COR-L47 (cell line): ENCODE measurements at regions not wholly inside any gene's neighbourhood (a gene's known extent, or its start where the extent isn't known, plus 50 kb on each side); places are given as distances from the start of the nearest gene placed in this dataset.
"Not testable (repeated sequence)": the region's sequence is repeated elsewhere in the genome, so short reads cannot be mapped to it uniquely, and the experiment has no call there.

Source experiments
- DNase-seq: peaks from one replicate; lab custom pipeline; 2025; lab: John Stamatoyannopoulos, UW

DNA sequence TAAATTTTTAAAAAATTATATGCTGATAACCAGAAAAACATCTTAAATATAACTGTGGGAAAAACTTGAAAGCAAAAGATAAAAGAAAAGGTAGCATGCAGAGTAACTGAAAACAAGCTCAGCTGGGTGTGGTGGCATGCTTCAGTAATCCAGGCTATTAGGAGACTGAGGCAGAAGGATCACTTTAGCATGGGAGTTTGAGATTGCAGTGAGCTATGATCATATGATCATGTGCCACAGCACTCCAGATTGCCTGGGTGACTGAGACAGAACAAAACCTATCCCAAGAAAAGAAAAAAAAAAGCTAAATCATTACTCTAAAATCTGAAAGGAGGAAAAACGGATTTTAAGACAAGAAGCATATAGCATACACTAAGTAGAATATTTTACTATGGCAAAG is 1624.0 kb downstream of the AMY1C start:
- DNase-seq = no peak

DNA sequence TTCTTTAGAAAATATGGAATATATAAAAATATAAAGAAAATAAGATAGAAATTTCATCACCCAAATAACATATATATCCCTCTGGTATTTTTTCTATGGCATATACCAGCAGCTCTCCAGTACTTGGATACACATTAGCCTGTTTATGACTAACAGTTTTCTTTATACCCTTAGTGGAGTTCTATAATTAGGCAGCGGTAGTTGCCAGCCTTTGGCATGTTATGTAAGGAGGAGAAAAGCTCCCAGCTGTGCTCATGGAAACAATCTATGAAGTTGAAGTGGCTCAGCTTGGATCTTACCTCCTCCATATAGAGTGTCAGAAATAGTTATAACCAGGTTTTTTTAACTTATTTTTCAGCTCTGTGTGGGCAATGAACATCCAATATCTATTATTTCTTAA is 1636.8 kb downstream of the AMY1C start:
- DNase-seq = peak; percentile 12

GRCh38 chr1:105396001-105396400 is 1646.3 kb downstream of the AMY1C start:
- no peak for DNase-seq

GRCh38 chr1:105398909-105399308 is 1649.2 kb downstream of the AMY1C start:
- no peak for DNase-seq

DNA sequence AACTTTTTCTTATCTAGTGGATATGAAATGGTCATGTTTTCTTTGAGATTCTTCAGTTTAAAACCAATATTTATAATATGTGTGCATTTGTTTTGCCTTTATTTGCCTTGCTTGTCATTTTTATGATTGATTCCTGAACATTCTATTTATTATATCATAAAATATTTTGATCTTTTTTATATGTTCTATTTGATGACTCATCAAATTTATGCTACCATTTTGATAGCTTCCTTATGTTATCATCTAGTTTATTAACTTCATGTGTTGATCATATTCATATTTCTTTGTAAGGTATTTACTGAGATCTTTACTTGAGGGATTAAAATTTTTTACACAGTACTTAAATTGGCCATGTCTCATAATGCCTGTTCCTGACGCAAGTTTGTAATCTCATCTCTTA is 1650.0 kb downstream of the AMY1C start:
- DNase-seq = no peak

DNA sequence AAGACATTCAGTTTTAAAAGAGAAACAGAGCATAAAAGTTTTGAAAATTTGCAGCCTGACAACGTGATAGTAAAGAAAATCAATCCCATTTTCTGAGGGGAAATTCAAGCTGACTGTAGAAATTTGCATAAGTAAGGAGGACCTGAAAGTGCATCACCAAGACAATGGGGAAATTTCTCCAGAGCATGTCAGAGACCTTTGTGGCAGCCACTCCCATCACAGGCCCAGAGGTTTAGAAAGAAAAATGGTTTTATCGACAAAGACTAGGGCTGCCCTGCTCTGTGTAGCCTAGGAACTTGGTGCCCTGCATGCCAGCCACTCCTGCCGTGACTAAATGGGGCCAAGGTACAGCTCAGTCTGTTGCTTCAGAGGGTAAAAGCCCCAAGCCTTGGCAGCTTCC is 1640.2 kb upstream of the PRMT6 start:
- no peak for DNase-seq

- no peak for DNase-seq
These were observed 1637.4 kb upstream of the PRMT6 start for GRCh38 chr1:105419030-105419429.

- DNase-seq = no peak
These were observed 1628.9 kb upstream of the PRMT6 start for GRCh38 chr1:105427543-105427942.

DNA sequence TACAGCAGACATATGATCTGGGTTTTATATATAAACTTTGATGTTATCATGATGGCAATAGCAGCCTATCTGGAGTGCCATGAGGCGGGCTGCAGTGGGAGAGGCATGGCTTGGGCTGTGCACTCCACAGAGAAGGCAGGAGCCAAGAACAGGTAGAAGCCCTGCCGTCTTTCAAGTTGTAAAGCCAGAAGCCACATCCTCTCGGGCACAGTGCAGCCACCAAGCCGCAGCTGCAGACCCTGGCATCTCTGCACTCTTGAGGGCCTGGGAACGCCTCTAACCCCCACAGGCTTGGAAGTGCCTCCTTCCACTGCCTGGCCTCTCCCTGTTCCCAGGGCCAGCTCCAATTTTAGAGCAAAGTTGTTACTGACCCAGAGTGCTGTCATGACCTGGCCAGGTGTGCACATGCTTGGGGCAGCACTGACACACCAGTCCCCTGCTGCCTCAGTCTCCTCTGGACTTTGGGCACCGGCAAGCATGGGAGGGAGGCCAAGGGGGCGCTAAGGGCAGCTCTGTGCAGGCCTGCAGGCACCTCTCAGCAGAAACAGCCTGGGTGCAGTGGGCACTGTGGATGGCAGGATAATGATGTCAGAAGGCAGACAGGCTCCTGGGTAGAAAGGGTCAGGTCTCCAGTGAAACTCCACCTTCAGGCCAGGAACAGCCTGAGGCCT is 1619.8 kb upstream of the PRMT6 start:
- DNase-seq = no peak

DNA sequence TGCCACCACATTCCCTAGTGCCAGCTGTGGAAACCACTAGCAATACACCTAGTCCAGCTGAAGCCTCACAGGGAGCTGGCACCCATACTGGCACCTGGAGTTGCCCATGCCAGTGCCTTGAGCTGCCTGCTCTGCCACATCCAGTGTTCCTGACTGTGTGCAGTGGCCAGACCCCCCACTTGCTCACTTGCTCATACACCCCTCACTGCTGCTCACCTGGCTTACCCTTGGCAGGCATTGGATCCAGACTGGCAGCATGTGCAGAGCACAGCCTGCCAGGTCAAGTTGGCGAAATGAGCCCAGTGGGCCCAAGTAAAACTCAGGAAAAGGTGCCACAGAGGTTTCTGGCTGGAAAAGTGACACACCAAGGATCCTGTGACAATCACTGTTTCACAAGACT is 1618.6 kb upstream of the PRMT6 start:
- DNase-seq = no peak

DNA sequence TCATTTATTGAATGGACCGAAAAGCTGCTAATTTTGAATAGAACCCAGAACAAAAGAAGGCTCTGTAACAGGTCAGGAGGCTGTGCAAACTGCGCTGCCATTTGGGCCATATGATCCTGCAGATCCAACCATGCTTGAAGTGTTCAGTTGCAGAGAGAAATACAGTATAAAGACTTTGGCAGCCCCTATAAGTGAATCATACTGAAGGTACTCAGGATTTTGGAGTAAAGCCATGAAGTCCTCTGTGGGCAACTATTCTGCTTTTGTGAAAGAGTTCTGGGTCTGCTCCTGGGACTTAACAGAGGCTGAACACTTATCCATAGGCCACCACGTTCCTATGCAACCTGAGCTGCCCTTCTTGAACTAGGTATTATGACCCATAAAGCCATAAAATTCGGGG is 1613.6 kb upstream of the PRMT6 start:
- DNase-seq = no peak

DNA sequence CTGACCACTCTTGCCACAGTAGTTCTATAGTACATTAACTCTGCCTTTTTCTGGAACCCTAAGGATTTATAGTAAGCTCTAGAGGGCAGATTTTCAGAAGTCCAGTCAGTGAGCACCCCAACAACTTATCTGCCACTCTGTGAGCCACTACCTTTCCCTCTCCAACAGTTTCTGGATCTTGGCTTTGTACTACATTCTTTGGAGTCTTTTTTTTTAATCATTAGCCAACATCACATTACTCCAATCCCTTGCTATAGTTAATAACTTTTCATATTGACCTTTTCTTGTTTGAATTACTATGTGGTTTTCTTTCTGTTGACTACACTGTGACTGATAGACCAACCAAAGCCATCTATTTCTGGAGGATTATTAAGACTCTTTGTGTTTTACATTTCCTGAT is 1596.7 kb upstream of the PRMT6 start:
- DNase-seq = no peak

GRCh38 chr1:105462308-105462707 is 1594.2 kb upstream of the PRMT6 start:
- DNase-seq = no peak

GRCh38 chr1:105467549-105467948 is 1588.9 kb upstream of the PRMT6 start:
- DNase-seq = no peak

DNA sequence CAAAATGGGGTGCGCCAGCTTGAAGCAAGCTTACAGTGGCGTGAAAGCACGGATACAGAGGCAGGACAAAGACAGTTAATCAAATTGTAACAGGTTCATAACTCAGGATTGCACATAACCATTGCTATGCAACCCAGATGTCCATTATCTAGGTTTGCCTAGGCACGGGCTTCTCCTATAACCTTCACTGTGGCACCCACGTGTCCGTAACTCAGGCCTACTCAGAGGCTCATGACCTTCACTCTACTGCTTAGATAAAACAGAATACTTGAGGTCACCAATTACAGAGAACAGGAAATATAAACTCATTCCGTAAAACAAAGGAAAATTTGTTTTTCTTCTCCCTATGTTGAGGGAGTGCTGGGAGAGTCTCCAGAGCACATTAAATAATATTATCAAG is 1585.9 kb upstream of the PRMT6 start:
- DNase-seq = not testable (repeated sequence)

DNA sequence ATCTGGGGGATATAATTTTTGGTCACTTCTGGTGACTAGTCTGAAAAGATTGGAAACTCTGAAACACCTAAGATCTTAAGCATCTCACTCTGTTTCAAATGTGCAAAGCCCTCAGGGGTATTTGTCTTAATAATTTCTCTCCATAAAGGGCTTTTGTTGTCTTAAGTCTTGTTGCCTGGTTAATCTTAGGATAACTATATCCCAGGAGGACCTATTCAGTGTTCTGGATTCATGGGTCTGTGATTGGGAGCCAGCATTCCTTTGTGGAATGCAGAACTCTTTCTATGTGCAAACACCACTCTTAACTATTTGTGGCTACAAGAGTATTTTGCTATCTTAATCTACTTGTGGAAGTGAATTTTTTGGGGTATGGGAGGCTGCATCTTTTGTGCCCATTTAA is 1573.0 kb upstream of the PRMT6 start:
- DNase-seq = no peak

- no peak for DNase-seq
These were observed 1571.3 kb upstream of the PRMT6 start for GRCh38 chr1:105485207-105485606.

DNA sequence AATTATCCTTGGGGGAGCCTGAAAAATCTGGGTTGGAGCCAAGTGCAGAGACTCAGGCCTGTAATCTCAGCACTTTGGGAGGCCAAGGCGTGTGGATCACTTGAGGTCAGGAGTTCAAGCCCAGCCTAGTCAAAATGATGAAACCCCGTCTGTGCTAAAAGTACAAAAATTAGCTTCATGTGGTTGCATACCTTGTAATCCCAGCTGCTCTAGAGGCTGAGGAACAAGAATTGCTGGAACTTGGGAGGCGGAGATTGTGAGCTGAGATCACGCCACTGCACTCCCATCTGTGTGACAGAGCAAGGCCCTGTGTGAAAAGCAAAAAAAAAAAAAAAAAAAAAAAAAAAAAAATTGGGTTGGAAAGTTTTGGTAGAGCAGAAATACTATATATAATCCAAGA is 1563.6 kb upstream of the PRMT6 start:
- no peak for DNase-seq

GRCh38 chr1:105516068-105516467 is 1540.4 kb upstream of the PRMT6 start:
- DNase-seq = no peak

GRCh38 chr1:105533996-105534395 is 1522.5 kb upstream of the PRMT6 start:
- no peak for DNase-seq

DNA sequence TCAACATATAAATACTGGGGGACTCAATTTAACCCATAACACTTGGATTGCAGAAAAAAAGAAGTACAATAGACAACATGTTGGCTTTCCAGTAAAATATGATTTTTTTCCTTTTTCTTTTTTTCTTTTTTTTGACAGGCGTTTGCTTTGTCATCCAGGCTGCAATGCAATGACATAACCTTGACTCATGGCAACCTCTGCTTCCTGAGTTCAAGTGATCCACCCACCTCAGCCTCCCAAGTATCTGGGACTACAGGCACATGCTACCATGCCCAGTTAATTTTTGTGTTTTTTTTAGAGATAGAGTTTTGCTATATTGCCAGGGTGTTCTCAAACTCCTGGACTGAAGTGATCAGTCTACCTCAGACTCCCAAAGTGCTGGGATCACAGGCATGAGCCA is 1512.0 kb upstream of the PRMT6 start:
- no peak for DNase-seq

- DNase-seq = no peak
These were observed 1500.2 kb upstream of the PRMT6 start for GRCh38 chr1:105556266-105556665.

GRCh38 chr1:105558023-105558422 is 1498.5 kb upstream of the PRMT6 start:
- no peak for DNase-seq

DNA sequence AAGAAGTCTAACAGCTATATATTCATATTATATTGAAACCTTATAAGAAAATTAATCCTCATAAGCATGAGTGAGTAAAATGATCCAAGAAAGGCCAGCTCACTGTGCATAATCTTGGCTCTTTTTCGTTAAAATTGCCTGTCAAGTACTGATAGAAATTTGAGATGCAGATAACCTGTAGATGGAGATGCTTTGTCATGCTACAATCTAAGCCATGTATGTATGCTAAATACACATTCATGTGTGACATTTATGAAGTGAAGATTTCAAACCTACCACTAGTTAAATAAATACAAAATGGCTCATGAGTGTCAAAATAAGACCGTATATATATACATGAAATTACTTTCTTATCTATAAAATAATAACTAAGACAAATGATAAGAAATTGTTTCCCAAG is 1491.5 kb upstream of the PRMT6 start:
- no peak for DNase-seq

- DNase-seq = no peak
These were observed 1470.7 kb upstream of the PRMT6 start for GRCh38 chr1:105585791-105586190.
